Thyroid gland (tissue), 4 donors: ENCODE measurements at regions not wholly inside any gene's neighbourhood (a gene's known extent, or its start where the extent isn't known, plus 50 kb on each side); places are given as distances from the start of the nearest gene placed in this dataset.

Experiments used
- CTCF ChIP-seq, 6 experiments: fragments of 200-600 bp in 3 of 6; fragments of 450-650 bp in 3 of 6; sonication (generic) in 3 of 6; IDR thresholded peaks; one replicate each; pipeline ENCODE4 v1.5.1; 2016 to 2019; ENCODE audit warnings: antibody characterized with exemption in 6 of 6, mild to moderate bottlenecking in 2 of 6, inconsistent platforms in 1 of 6, moderate library complexity in 1 of 6
- POLR2A ChIP-seq, 2 donors: fragments of 450-650 bp; IDR thresholded peaks; one replicate each; pipeline ENCODE4 v1.6.1; 2017; ENCODE audit warnings: antibody characterized with exemption in 2 of 2, mild to moderate bottlenecking in 2 of 2, moderate library complexity in 1 of 2

DNA sequence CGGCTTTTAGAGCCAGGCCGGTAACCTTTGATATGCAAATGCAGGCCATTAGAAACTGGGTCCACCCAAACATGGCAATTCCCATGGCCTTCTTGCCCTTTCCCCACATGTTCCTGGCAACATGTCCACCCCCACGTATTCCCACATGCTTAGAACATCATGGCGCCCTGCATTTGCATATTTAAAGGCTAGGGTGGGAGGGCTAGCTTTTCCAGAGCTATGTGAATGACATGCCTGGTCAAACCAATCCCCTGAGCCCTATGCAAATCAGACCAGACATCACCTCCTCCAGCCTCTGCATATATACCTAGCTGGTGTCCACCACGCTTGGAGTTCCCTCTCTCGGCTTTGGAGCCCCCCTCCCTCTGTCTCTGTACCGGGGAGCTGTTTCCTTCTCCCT is 481.9 kb downstream of the CDH2 start:
- no peak for TF ChIP-seq CTCF (IDR thresholded peaks at IDR 0.05)
- no peak for TF ChIP-seq POLR2A (IDR thresholded peaks at IDR 0.05)
